GM04504 (cell line): ENCODE measurements at regions not wholly inside any gene's neighbourhood (a gene's known extent, or its start where the extent isn't known, plus 50 kb on each side); places are given as distances from the start of the nearest gene placed in this dataset.
"Not testable (repeated sequence)": the region's sequence is repeated elsewhere in the genome, so short reads cannot be mapped to it uniquely, and the experiment has no call there.

Experiments
- DNase-seq: peaks from one replicate; pipeline ENCODE4 v3.0.0-alpha.2; 2012; ENCODE audit warnings: low read depth

DNA sequence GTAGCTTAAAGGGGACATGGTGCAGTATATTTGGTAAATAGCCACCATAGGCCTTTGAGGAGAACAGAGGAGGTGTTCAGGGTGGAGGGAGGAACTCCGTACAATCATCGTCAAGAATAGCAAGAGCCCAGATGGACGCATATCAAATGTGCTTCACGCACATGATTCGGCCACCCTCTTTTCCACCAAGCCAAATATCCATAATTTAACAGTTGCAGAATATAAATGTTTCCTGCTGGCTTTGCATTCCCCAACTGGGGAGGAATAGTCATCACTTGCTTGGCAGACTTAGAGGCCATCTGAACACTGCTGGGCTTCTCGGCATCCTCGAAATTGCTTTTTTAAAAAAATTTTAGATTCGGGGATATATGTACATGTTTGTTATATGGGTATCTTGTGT, 111.9 kb upstream of the ERCC4 start:
- no peak for DNase-seq

DNA sequence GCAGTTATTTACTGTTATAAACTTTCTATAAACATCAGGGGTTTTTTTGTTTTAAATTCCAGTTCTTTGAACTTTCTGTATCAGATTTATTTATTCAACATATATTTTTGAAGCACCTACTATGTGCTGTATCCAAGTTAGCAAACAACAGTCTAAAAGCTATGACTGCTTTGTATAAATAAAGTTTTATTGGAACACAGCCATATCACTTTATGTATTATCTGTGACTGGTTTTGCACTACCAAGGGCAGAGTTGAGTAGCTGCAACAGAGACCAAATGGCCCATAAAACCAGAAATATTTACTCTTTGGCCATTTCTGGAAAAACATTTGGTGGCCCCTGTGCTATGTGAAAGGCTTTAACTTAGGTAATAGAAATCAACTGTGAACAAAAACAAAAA, 110.2 kb upstream of the ERCC4 start:
- no peak for DNase-seq

DNA sequence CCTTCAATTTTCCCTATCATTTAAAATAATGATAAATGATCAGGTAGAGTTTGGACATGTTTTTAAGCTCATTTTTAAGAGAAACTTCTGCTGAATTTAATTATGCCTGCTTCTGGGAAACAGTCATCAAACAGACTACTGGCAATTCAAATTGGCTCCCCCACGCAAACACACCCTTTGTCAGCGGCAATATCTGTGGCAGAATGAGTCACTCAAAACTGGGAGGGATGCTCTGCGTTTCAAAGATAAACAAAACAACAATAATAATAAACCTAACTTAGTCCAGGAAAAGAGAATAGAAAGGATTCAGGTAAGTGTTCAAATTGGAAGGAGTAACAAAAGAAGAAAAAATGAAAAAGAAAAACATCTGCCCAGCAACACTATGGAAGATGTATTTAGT, 108.1 kb upstream of the ERCC4 start:
- no peak for DNase-seq

DNA sequence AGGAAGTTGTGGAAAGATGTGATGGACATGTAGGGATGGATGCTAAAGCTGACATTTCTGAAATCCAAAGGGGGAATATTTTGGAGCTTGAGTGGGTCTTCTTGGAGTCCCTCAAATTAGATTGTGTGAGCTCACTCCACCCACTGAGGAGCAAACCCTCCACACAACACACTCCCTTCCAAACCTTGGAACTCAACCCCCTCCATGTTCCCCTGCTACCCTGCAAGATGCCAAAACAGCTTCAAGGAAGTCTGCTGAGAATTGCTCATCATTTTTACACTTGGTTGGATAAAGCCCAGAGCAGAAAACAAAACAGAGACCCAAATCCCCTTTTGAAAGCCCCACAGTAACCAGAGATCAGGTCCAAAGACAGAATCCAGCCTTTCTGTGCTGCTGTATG, 103.3 kb upstream of the ERCC4 start:
- DNase-seq = no peak

DNA sequence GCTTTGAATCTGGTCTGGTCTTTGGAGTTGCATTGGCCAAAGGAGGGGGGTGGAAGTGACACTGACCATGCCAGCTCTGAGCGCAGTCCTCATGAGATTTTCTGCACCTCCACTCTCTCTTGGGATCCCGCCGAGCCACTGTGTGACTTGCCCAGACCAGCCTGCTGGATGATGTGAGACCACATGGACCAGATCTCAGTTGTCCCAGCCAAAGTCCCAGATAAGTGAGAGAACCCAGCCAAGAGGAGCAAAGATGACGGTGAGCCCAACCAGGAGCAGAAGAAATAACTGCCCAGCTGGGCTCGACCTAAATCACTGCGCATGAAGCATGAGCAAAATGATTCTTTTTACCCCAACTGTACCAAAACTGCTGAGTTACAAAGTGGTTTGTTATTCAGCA, 96.5 kb upstream of the ERCC4 start:
- no peak for DNase-seq

DNA sequence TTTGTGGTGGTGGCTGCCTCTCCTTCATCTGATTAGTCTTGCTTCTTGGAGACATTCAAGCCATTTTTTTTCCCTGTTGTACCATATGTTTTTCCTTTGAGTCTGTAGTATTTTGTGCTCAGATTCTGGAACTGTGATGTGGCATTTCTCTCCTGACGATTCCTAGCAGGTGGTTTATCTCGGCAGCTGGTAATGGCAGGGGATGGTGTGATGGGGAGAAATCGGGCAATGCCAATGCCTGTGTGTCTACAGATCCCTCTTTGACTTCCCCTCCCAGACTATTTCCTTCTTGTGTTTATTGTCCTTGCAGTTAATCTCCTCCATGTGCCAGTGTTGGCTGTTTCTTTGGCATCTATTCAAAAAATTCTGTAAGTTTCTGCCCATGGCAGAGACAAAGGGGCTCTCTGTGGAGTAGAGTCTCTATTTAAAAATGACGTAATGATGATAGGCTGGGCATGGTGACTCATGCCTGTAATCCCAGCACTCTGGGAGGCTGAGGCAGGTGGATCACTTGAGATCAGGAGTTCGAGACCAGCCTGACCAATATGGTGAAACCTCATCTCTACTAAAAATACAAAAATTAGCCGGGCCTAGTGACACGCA, 90.2 kb upstream of the ERCC4 start:
- DNase-seq = no peak

DNA sequence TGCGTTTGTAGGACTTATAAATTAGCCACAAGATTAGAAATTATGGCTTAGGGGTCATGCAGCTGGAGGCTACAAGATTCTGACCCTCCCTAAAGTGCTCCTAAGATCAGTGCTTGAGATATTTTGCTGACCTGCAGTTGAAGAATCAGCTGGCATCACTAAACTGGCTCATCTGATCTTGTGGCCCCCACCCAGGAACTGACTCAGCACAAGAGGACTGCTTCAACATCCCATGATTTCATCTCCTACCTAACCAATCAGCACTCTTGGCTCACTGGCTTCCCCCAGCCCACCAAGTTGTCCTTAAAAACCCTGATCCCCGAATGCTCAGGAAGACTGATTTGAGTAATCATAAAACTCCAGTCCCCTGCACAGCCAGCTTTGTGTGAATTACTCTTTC, 86.4 kb upstream of the ERCC4 start:
- no peak for DNase-seq

DNA sequence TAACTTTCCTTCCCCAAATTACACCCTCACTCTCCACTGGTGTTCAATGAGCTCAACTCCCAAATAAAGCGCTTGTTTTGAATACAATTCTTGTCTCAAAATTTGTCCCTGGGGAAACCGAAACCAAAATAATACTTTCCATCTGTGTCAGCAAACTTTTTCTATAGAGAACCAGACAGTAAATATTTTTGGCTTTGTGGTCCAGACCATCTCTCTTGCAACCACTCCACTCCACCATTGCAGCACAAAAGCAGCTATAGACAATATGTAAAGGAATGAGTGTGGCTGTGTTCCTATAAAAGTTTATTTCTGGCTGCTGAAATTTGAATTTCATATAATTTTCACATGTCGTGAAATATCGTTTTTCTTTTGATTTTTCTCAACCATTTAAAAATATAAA, 84.6 kb upstream of the ERCC4 start:
- no peak for DNase-seq

DNA sequence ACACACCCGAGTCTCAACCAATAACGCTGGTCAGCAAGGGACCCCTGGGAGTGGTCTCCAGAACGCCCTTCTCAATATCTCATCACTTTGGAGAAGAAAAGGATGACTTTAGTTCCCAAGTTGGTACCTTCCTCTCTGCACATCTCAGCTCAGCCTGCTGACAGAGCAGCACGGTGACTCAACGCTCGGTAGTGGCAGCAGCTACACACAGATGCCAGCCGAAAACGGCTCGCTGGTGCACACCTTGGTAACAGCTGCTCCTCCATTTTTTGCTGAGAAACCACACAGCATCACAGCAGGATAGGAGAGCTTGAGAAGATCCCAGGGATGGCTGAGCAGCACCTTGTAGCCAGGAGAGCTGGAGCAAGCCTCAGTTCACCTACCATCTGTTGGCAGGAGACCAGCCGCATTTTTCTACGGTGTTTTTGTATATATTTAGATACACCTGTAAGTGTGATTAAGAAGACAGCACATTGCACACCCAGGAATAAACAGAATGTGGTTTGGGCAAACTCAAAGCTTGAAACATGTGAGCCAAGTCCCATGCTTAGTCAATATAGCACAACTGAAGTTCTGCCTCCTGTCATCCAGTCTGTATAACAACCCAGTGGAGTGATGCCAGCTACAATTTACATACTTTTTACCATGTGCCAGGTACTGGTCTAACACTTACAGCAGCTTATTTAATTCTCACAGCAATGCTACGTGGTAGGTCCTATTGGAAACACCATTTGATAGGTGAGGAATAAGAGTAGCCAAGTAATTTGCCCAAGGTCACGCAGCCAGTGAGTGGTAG, 83.8 kb upstream of the ERCC4 start:
- no peak for DNase-seq

DNA sequence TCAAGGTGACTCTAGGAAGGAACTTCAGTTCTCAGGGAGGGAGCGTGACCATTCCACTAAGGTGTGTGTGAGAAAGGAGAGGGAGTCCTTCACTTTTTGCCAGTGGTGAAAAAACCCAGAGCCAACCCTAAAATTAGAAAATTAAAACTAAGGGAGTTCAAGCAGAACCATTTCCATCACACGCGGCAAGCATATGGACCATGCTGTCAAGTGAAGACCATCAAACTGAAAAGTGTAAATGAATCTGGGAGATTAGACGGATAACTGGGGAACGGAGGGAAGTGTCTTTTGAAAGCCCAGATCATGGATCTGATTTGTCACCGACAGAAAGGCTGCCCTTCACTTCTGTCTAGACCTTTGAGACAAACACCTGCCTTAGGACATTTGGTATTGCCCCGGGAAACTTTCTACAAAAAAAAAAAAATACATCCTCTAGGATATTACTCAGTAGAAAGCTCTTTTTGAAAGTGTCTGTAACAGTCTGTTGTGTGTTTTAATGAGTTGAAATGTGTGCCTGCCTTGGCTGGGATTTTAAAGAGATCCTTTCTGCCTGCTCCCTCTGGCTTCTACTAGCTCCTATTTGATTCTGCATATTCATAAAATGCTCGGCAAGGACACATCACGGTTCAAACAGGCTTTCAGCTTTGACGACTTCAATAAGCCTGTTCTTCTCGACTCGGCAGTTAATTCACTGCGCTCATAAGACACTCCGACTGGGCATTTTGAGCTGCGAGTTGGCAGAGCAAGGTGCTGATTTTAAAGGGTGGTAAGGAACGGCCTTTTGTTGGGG, 81.4 kb upstream of the ERCC4 start:
- no peak for DNase-seq

DNA sequence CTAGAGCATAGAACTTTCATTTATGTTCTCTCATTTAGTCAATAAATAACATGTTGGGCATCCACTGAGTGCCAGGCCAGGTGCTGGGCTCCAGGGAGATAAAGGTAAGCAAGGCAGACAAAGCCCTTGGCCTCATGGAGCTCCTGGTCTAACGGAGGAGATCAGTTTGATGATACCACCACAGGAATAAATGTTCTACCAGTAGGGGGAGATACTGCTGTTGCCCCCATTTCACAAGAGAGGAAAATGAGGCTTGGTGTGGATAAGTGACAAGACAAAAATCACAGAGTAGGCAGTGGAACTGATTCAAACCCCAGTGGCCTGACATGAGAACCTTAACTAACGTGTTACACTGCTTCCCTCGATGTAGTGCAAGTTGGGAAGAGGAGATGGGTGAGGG, 80.4 kb upstream of the ERCC4 start:
- no peak for DNase-seq

DNA sequence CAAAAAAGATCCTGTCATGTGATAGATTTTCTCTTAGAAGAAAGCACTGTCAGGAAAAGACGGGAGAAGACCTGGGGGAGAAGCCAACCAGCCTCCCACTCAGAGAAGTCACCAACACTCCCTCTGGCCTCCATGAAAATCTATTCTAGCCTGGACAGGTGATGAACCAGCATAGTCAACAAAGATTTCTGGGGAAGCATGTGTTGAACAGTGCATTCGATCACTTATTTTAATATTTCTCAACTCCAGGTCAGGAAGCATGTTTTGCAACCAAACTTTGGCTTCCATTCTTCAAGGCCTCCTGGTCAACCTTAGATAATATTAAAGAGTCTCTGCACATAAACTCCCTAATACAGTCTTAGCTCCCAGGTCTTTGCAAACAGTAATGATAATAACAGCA, 74.7 kb upstream of the ERCC4 start:
- no peak for DNase-seq

DNA sequence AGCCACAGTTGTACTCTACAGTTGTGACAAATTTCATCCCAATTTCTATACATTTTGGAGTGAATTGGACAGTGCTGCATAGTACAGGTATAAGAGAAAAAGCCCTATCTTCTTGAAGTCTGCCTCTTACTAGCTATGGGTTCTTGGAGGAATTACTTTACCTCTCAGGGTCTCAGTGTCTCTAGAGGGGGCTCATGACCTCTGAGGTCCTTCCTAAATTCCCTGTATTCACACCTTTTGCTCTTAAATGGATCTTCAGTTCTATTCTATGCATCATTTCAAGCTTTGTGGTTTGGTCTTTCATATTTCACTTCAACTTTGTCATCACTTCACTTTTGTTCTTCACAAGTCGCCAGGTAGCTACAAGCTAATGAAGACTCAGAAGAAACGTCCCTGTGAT, 71.2 kb upstream of the ERCC4 start:
- no peak for DNase-seq

DNA sequence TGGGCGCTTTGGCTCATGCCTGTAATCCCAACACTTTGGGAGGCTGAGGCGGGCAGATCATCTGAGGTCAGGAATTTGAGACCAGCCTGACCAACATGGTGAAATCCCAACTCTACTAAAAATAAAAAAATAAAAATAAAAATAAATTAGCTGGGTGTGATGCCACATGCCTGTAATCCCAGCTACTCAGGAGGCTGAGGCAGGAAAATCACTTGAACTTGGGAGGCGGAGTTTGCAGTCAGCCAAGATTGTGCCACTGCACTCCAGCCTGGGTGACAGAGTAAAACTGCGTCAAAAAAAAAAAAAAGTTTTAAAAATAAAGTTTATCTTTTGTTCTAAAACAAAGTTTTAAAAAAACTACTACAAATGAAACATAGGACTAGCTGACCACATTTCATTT, 69.8 kb upstream of the ERCC4 start:
- DNase-seq = not testable (repeated sequence)

DNA sequence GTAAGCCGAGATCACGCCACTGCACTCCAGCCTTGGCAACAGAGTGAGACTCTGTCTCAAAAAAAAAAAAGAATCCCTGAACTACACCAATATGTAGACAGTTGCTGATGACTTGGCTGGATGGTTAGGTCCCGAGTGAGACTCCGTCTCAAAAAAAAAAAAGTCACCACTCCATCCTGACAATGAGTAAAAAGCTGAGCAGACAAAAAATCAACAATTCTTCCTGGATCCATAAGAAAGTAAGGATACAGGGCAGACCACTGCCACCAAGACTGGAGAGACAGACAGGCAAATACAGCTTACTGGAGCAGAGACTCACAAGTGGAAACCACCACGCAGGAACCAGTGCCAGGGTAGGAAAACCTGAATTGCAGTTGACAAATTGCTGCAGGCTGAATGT, 67.1 kb upstream of the ERCC4 start:
- DNase-seq = no peak

DNA sequence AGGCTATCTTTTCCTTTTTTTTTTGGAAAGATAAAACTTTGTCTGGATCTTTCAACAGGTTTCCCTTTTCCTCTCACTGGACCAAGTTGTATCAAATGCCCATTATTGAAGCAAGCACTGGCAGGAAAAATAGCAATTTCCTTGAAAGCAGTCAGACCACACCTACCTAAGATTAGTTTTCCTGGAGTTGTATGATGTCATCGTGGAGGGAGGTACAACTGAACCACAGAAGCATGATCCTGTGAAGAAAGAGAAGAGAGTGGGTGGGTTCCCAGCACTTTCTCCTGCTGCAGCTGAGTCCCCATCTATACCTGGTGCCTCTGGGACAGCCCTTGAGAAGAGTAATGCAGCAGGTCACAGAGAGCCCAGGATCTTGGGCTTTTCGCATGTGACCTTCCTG, 63.6 kb upstream of the ERCC4 start:
- DNase-seq = no peak

DNA sequence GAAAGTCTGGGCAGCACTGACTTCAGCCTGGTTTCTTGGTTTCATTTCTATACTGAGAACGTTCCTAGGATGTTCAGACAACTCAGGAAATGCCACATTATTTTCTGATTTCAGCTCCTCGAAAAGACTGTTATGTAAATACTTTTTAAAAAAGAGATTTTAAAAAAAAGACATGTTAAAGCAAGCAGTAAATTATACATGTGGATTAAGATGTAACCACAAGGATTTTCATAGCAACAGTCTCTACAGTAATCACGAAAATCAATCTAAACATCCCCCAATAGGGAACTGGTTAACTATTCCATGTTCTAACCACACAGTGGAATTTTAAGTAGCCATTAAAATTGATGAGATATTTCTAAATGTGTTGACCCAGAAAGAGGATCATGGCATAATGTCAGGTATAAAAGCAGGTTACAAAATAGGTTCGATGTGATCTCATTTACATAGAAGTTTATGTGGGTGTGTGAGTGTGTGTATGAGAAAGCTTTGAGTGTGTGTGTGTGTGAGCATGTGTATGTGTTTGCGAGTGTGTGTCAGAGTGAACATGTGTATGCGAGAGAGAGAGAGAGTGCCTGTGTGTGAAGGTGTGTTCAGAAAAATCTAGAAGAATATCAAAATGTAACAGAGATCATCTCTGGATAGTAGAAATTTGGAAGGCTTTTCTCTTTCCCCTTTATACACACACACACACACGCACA, 63.0 kb upstream of the ERCC4 start:
- no peak for DNase-seq

DNA sequence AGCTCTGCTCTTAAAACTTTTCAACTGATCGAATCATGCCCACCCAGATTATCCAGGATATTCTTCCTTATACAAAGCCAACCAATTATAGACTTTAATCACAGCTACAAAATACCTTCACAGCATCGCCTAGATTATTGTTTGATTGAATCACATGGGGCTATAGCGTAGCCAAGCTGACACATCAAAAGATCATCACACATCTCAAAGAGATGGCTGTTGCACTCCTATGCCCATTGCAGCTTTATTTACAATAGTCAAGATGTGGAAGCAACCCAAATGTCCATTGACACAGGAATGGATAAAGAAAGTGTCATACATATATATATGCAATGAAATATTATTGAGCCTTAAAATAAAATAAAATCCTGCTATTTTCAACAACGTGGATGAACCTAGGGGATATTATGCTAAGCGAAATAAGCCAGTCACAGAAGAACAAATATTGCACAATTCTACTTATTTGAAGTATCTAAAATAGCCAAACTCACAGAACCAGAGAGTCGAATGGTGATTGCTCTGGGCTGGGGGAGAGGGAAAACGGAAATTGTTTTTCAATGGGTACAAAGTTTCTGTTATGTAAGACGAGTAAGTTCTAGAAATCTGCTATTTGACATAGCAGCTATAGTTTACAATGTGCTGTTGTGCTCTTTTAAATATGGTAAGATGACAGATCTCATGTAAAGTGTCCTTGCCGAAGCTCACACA, 60.9 kb upstream of the ERCC4 start:
- no peak for DNase-seq

DNA sequence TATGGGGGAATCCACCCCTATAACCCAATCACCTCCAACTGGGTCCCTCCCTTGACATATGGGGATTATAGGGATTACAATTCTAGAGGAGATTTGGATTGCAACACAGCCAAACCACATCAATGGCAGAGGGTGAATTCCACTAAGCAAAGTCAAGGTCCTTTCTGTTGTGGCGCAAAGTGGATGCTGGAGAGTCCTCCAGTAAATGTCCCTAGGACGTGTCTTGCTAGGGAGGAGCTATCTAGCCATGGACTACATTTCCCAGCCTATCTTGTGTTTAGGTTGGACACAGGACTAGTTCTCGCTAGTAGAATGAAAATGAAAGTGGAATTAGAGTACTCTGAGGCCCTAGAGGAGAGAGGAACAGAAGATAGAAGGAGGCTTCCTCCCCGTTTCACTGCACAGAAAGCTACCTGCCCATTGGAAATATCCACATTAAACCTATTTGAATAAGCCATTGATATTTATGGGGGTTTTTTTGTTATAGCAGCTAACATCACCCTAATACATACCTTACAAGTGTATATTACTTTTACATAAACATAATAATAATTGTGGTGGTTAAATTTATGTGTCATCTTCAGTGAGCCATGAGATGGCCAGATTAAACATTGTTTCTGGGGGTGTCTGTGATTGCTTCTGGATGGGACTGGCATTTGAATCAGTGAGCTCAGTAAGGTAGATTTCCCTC, 56.7 kb upstream of the ERCC4 start:
- no peak for DNase-seq

DNA sequence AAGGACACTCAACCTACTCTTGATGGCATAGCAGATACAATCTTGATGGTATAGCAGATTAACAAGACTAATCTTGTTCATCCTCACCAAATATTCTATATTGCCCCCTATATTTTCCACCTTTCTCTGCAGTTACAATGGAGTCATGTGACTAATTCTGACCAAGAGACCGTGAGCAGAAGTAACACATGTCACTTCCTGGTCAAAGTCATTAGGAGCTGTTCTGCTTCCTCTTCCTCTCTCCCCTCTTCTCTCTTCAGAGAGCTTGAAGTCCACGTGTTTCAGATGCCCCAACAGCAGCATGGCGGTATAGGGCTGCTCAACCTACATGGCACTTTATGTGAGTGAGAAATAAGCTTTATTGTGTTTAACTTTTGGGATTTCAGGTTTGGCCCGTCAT, 55.3 kb upstream of the ERCC4 start:
- no peak for DNase-seq

DNA sequence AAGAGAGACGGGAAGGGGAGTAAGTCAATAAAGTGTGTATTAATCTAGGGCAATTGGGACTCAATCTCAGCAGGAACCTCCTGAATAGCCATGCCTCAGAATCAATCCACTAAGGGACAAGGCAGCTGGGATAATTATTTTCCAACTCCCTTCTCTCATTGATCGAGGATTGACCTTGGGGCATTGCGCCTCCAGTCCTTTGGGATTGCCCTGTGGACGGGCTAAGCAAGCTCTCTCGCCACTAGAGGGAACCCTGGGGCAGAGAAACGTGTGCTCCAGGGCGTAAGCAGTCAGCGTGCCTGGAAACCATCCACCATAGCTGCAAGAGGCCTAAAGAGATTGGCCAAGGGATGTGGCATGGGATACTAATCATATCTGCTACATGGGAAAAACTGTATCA, 53.9 kb upstream of the ERCC4 start:
- DNase-seq = peak; percentile 62
